SK-N-SH (cell line): ENCODE measurements at regions not wholly inside any gene's neighbourhood (a gene's known extent, or its start where the extent isn't known, plus 50 kb on each side); places are given as distances from the start of the nearest gene placed in this dataset.

Experiments used
- CTCF ChIA-PET: fragments of 300-600, 350-600 bp; formaldehyde crosslinking; extraction: SDS; loops from one replicate; lab custom pipeline; 2021; lab: Yijun Ruan, JAX
- POLR2A ChIA-PET: fragments of 350-600 bp; sonication (Branson Sonifier 250); formaldehyde crosslinking; extraction: SDS; loops from one replicate; lab custom pipeline; 2020; ENCODE audit warnings: antibody characterized with exemption, inconsistent platforms; lab: Yijun Ruan, JAX
- DNase-seq: peaks from one replicate; pipeline ENCODE4 v3.0.0; 2012
- H2AFZ ChIP-seq: fragments of 200-600 bp; sonication (generic); 2 replicates; pipeline ENCODE4 v1.8.1; 2016; ENCODE audit warnings: antibody characterized with exemption, mild to moderate bottlenecking, low read depth
- H3F3A ChIP-seq: fragments of 200-600 bp; sonication (generic); replicated peaks from 2 replicates; pipeline ENCODE3; 2016; ENCODE audit warnings: antibody characterized with exemption, mild to moderate bottlenecking; ENCODE audit not compliant: insufficient read depth
- H3K27ac ChIP-seq, 2 experiments: fragments of 200-500 bp in 1 of 2; fragments of 200-600 bp in 1 of 2; sonication (Bioruptor generic) in 1 of 2; sonication (generic), shearing (Covaris generic) in 1 of 2; 2 replicates each; pipeline versions ENCODE4 v1.5.1 to v1.6.1; 2014 to 2016; ENCODE audit warnings: low read depth in 2 of 2, inconsistent platforms in 1 of 2, low read length in 1 of 2, mild to moderate bottlenecking in 1 of 2, mixed read lengths in 1 of 2
- H3K27me3 ChIP-seq: fragments of 200-600 bp; sonication (generic), shearing (Covaris generic); 2 replicates; pipeline ENCODE4 v1.6.1; 2016; ENCODE audit warnings: mixed run types; ENCODE audit not compliant: insufficient read depth
- H3K36me3 ChIP-seq, 2 experiments: fragments of 200-500 bp in 1 of 2; fragments of 200-600 bp in 1 of 2; sonication (Bioruptor generic) in 1 of 2; sonication (generic) in 1 of 2; replicated peaks in 1 of 2; 2 replicates each; pipeline versions ENCODE3 to v1.5.1; 2014 to 2016; ENCODE audit warnings: low read length in 1 of 2, mild to moderate bottlenecking in 1 of 2; ENCODE audit not compliant: insufficient read depth in 2 of 2, control insufficient read depth in 1 of 2
- H3K4me1 ChIP-seq, 2 experiments: fragments of 200-500 bp in 1 of 2; fragments of 200-600 bp in 1 of 2; sonication (Bioruptor generic) in 1 of 2; sonication (generic), shearing (Covaris generic) in 1 of 2; 2 replicates each; pipeline versions ENCODE4 v1.5.1 to v1.6.1; 2014 to 2016; ENCODE audit warnings: low read depth in 1 of 2, low read length in 1 of 2, mixed run types in 1 of 2; ENCODE audit not compliant: insufficient read depth in 2 of 2, control insufficient read depth in 1 of 2
- H3K4me2 ChIP-seq: fragments of 200-600 bp; sonication (generic), shearing (Covaris generic); 2 replicates; pipeline ENCODE4 v1.6.1; 2017; ENCODE audit warnings: mixed run types
- H3K4me3 ChIP-seq, 2 experiments: fragments of 200-500 bp in 1 of 2; fragments of 200-600 bp in 1 of 2; sonication (Bioruptor generic) in 1 of 2; sonication (generic), shearing (Covaris generic) in 1 of 2; 2 replicates each; pipeline versions ENCODE4 v1.5.1 to v1.8.1; 2014 to 2016; ENCODE audit warnings: low read depth in 2 of 2, inconsistent platforms in 1 of 2, low read length in 1 of 2, mild to moderate bottlenecking in 1 of 2, mixed read lengths in 1 of 2, moderate library complexity in 1 of 2
- H3K79me2 ChIP-seq: fragments of 200-600 bp; sonication (generic); 2 replicates; pipeline ENCODE4 v1.8.1; 2017; ENCODE audit warnings: mild to moderate bottlenecking; ENCODE audit not compliant: insufficient read depth
- H3K9ac ChIP-seq: fragments of 200-600 bp; sonication (generic); 2 replicates; pipeline ENCODE4 v1.6.1; 2017; ENCODE audit warnings: mixed run types
- H3K9me2 ChIP-seq: fragments of 200-600 bp; sonication (generic); 2 replicates; pipeline ENCODE4 v1.6.1; 2017; ENCODE audit warnings: mixed run types
- H3K9me3 ChIP-seq: fragments of 200-600 bp; sonication (generic); 2 replicates; pipeline ENCODE4 v1.6.1; 2017; ENCODE audit warnings: mixed run types, mild to moderate bottlenecking, moderate library complexity
- H4K20me1 ChIP-seq: fragments of 200-600 bp; sonication (generic); 2 replicates; pipeline ENCODE4 v1.6.1; 2017; ENCODE audit warnings: mild to moderate bottlenecking, mixed run types; ENCODE audit not compliant: insufficient read depth
- CHD2 ChIP-seq: fragments of 150-350 bp; IDR thresholded peaks from 2 replicates; pipeline ENCODE4 v1.6.1; 2018; ENCODE audit warnings: low read length; ENCODE audit not compliant: partially characterized antibody
- EP300 ChIP-seq, 2 experiments: IDR thresholded peaks; 2 replicates each; pipeline versions ENCODE4 v1.4.0 to v1.6.1; 2012; ENCODE audit warnings: borderline replicate concordance in 1 of 2, low read depth in 1 of 2, low read length in 1 of 2
- FOSL2 ChIP-seq: IDR thresholded peaks from 2 replicates; pipeline ENCODE4 v1.4.0; 2012; ENCODE audit warnings: low read depth, mild to moderate bottlenecking, moderate library complexity, borderline replicate concordance
- FOXM1 ChIP-seq: IDR thresholded peaks from 2 replicates; pipeline ENCODE4 v1.4.0; 2012; ENCODE audit warnings: low read depth, mild to moderate bottlenecking
- IRF3 ChIP-seq: fragments of 150-350 bp; IDR thresholded peaks from 2 replicates; pipeline ENCODE4 v1.6.1; 2016; ENCODE audit warnings: mild to moderate bottlenecking, low read depth, low read length
- NFIC ChIP-seq: IDR thresholded peaks from 2 replicates; pipeline ENCODE4 v1.4.0; 2012; ENCODE audit warnings: borderline replicate concordance
- PBX3 ChIP-seq: IDR thresholded peaks from 2 replicates; pipeline ENCODE4; 2012
- POLR2AphosphoS5 ChIP-seq: IDR thresholded peaks from 2 replicates; pipeline ENCODE4 v1.6.1; 2012; ENCODE audit warnings: low read depth, low read length
- RAD21 ChIP-seq: IDR thresholded peaks from 2 replicates; pipeline ENCODE4 v1.6.1; 2012; ENCODE audit warnings: mild to moderate bottlenecking, low read length
- RCOR1 ChIP-seq: fragments of 150-350 bp; IDR thresholded peaks from 2 replicates; pipeline ENCODE4 v1.6.1; 2017; ENCODE audit warnings: antibody characterized with exemption, low read length
- RFX5 ChIP-seq: IDR thresholded peaks from 2 replicates; pipeline ENCODE4 v1.6.1; 2012; ENCODE audit warnings: mild to moderate bottlenecking, improper control_type of control experiment, low read length
- RXRA ChIP-seq: IDR thresholded peaks from 2 replicates; pipeline ENCODE4 v1.4.0; 2012; ENCODE audit warnings: low read depth, mild to moderate bottlenecking, borderline replicate concordance
- TEAD4 ChIP-seq: IDR thresholded peaks from 2 replicates; pipeline ENCODE4 v1.4.0; 2012; ENCODE audit warnings: mild to moderate bottlenecking, borderline replicate concordance; ENCODE audit not compliant: insufficient read depth
- USF2 ChIP-seq: fragments of 150-350 bp; IDR thresholded peaks from 2 replicates; pipeline ENCODE4 v1.6.1; 2017; ENCODE audit warnings: antibody characterized with exemption, low read length, low read depth, borderline replicate concordance
- YY1 ChIP-seq: IDR thresholded peaks from 2 replicates; pipeline ENCODE4 v1.4.0; 2012; ENCODE audit warnings: low read depth, mild to moderate bottlenecking
- WGBS: methylation state at CpG from one replicate; pipeline ENCODE4 v1.1.6; 2017; ENCODE audit warnings: low lambda C conversion rate; 5-methylcytosine and 5-hydroxymethylcytosine counted together

- ChIA-PET POLR2A (no interaction called here), CTCF (no interaction called here)
- TF ChIP-seq TEAD4 (no peak), RFX5 (no peak), FOXM1 (no peak)
- H4K20me1 ChIP-seq = no peaks in the 10 kb centered on the region
- no peak overlapping the region for H3K4me2 ChIP-seq
- peaks cover 0 to 5% of the 10 kb centered on the region in 2 experiments; a peak in 2 of 4 replicates for H3K4me1 ChIP-seq
- H3K9ac ChIP-seq = no peak overlapping the region
- WGBS = 86% methylated on average over 6 of the region's 6 CpGs
- no peaks in the 10 kb centered on the region for H3K27me3 ChIP-seq
- no peak overlapping the region for H3K27ac ChIP-seq
- H3F3A ChIP-seq = no peaks in the 10 kb centered on the region
- no peak overlapping the region for H2AFZ ChIP-seq
- H3K9me3 ChIP-seq = no peaks in the 10 kb centered on the region
- no peak overlapping the region for H3K4me3 ChIP-seq
- no peak for DNase-seq
- no peaks in the 10 kb centered on the region for H3K36me3 ChIP-seq
- H3K9me2 ChIP-seq = no peaks in the 10 kb centered on the region
- H3K79me2 ChIP-seq = no peaks in the 10 kb centered on the region
Observed at GRCh38 chr3:177724020-177724638, 526.8 kb upstream of the TBL1XR1 start.

- no peak overlapping the region for H3K4me3 ChIP-seq
- TF ChIP-seq FOSL2 (no peak), IRF3 (no peak), PBX3 (no peak), POLR2AphosphoS5 (no peak)
- H3K9me3 ChIP-seq = no peaks in the 10 kb centered on the region
- H3K4me1 ChIP-seq = peaks cover 7 to 13% of the 10 kb centered on the region in 2 experiments; a peak in 3 of 4 replicates
- no peak for DNase-seq
- no peaks in the 10 kb centered on the region for H3F3A ChIP-seq
- no peaks in the 10 kb centered on the region for H3K9me2 ChIP-seq
- 94% methylated on average over 1 of the region's 1 CpG for WGBS
- no peak overlapping the region for H3K4me2 ChIP-seq
- no peaks in the 10 kb centered on the region for H4K20me1 ChIP-seq
- no peak overlapping the region for H2AFZ ChIP-seq
- H3K9ac ChIP-seq = no peak overlapping the region
- ChIA-PET CTCF (interaction anchor here (1.1 kb wide), 1 partner anchor 64 kb away, joined by 3 read pairs; no protein-coding TSS in a partner anchor), POLR2A (interaction anchor here (1.1 kb wide), 1 partner anchor 156 kb away, joined by 3 read pairs; no protein-coding TSS in a partner anchor)
- H3K27ac ChIP-seq = no peak overlapping the region
- no peaks in the 10 kb centered on the region for H3K27me3 ChIP-seq
- H3K79me2 ChIP-seq = no peaks in the 10 kb centered on the region
- no peaks in the 10 kb centered on the region for H3K36me3 ChIP-seq
Observed at GRCh38 chr3:177725165-177725564, 527.9 kb upstream of the TBL1XR1 start.

- H3K4me3 ChIP-seq = no peak overlapping the region
- H3F3A ChIP-seq = peaks cover 4% of the 10 kb centered on the region
- no peaks in the 10 kb centered on the region for H3K79me2 ChIP-seq
- H4K20me1 ChIP-seq = no peaks in the 10 kb centered on the region
- POLR2A ChIA-PET = no interaction called here
- no peaks in the 10 kb centered on the region for H3K27me3 ChIP-seq
- peaks cover 11 to 24% of the 10 kb centered on the region in 2 experiments; a peak in 3 of 4 replicates for H3K4me1 ChIP-seq
- H3K9me3 ChIP-seq = no peaks in the 10 kb centered on the region
- H3K9me2 ChIP-seq = no peaks in the 10 kb centered on the region
- no peak overlapping the region for H3K4me2 ChIP-seq
- H3K27ac ChIP-seq = no peak overlapping the region
- CTCF ChIA-PET = interaction anchor here (0.7 kb wide), 2 partner anchors 27 to 122 kb away, joined by 3 read pairs; no protein-coding TSS in a partner anchor
- H3K36me3 ChIP-seq = no peaks in the 10 kb centered on the region
- WGBS = 96% methylated on average over 3 of the region's 3 CpGs
- no peak overlapping the region for H3K9ac ChIP-seq
- no peak overlapping the region for H2AFZ ChIP-seq
- no peak for DNase-seq
- TF ChIP-seq RAD21 (no peak), EP300 (IDR thresholded peaks at IDR 0.05; ENCODE audit: borderline replicate concordance in 1 of 2, low read depth in 1 of 2, low read length in 1 of 2) (no peak), POLR2AphosphoS5 (no peak), CHD2 (no peak), YY1 (no peak), RCOR1 (no peak), PBX3 (no peak), USF2 (no peak), FOXM1 (no peak), NFIC (no peak), IRF3 (no peak), FOSL2 (no peak), RXRA (no peak)
Observed at GRCh38 chr3:177726807-177727206, 529.5 kb upstream of the TBL1XR1 start.
